Neuronal stem cell (in vitro differentiated cells): ENCODE measurements at regions not wholly inside any gene's neighbourhood (a gene's known extent, or its start where the extent isn't known, plus 50 kb on each side); places are given as distances from the start of the nearest gene placed in this dataset.

Experiments
- DNase-seq: peaks from one replicate; pipeline ENCODE4 v3.0.0-alpha.2; 2013; ENCODE audit warnings: low spot score
- H2AFZ ChIP-seq: one replicate; pipeline ENCODE4 v1.6.1; 2013; ENCODE audit warnings: mild to moderate bottlenecking, low read length, inconsistent platforms
- H2AK5ac ChIP-seq: 2 replicates; pipeline ENCODE4 v1.6.1; 2013; ENCODE audit warnings: low read depth, mild to moderate bottlenecking, inconsistent platforms, low read length, moderate library complexity, mixed read lengths
- H2BK120ac ChIP-seq: 2 replicates; pipeline ENCODE4 v1.6.1; 2013; ENCODE audit warnings: low read depth, mild to moderate bottlenecking, inconsistent platforms, low read length, moderate library complexity, mixed read lengths
- H2BK12ac ChIP-seq: one replicate; pipeline ENCODE4 v1.6.1; 2013; ENCODE audit warnings: low read length, inconsistent platforms
- H2BK15ac ChIP-seq: 2 replicates; pipeline ENCODE4 v1.6.1; 2013; ENCODE audit warnings: mild to moderate bottlenecking, low read length, inconsistent platforms, mixed read lengths
- H2BK5ac ChIP-seq: one replicate; pipeline ENCODE4 v1.6.1; 2013; ENCODE audit warnings: inconsistent platforms, mild to moderate bottlenecking, low read length, moderate library complexity
- H3K14ac ChIP-seq: one replicate; pipeline ENCODE4 v1.6.1; 2013; ENCODE audit warnings: low read length, inconsistent platforms
- H3K18ac ChIP-seq: 2 replicates; pipeline ENCODE4 v1.6.1; 2013; ENCODE audit warnings: low read length, inconsistent platforms
- H3K23ac ChIP-seq: 2 replicates; pipeline ENCODE4 v1.6.1; 2013; ENCODE audit warnings: low read depth, mild to moderate bottlenecking, mixed read lengths, low read length, inconsistent platforms; ENCODE audit not compliant: poor library complexity
- H3K27ac ChIP-seq: replicated peaks from 3 replicates; pipeline ENCODE4 v1.5.1; 2013; ENCODE audit warnings: low read length, inconsistent platforms
- H3K27me3 ChIP-seq, 3 experiments: 2 replicates each; pipeline ENCODE4 v1.6.1; 2013; ENCODE audit warnings: low read length in 3 of 3, mild to moderate bottlenecking in 2 of 3, inconsistent platforms in 1 of 3, low read depth in 1 of 3, mixed read lengths in 1 of 3, moderate library complexity in 1 of 3; ENCODE audit not compliant: control insufficient read depth in 3 of 3, insufficient read depth in 3 of 3
- H3K36me3 ChIP-seq, 2 donors: replicated peaks in 1 of 2; 2 replicates each; pipeline ENCODE4 v1.6.1; 2013; ENCODE audit warnings: low read length in 2 of 2; ENCODE audit not compliant: control insufficient read depth in 2 of 2, insufficient read depth in 2 of 2
- H3K4ac ChIP-seq: 2 replicates; pipeline ENCODE4 v1.6.1; 2013; ENCODE audit warnings: inconsistent platforms, mild to moderate bottlenecking, low read length, moderate library complexity
- H3K4me1 ChIP-seq, 2 donors: 1 replicate in 1 of 2; 2 replicates in 1 of 2; pipeline ENCODE4 v1.6.1; 2013; ENCODE audit warnings: low read length in 2 of 2, low read depth in 1 of 2; ENCODE audit not compliant: control insufficient read depth in 2 of 2, insufficient read depth in 1 of 2
- H3K4me2 ChIP-seq: one replicate; pipeline ENCODE4 v1.6.1; 2013; ENCODE audit warnings: mild to moderate bottlenecking, low read length, inconsistent platforms; ENCODE audit not compliant: insufficient read depth, poor library complexity, severe bottlenecking
- H3K4me3 ChIP-seq, 2 donors: 2 replicates each; pipeline ENCODE4 v1.5.1; 2013; ENCODE audit warnings: low read length in 2 of 2, mild to moderate bottlenecking in 2 of 2, inconsistent platforms in 1 of 2, moderate library complexity in 1 of 2
- H3K79me1 ChIP-seq: one replicate; pipeline ENCODE4 v1.6.1; 2013; ENCODE audit warnings: low read depth, mild to moderate bottlenecking, inconsistent platforms, low read length, moderate library complexity
- H3K9ac ChIP-seq: one replicate; pipeline ENCODE4 v1.6.1; 2013; ENCODE audit warnings: mild to moderate bottlenecking, low read depth, low read length, inconsistent platforms; ENCODE audit not compliant: poor library complexity
- H3K9me3 ChIP-seq, 2 donors: replicated peaks in 1 of 2; 2 replicates each; pipeline versions ENCODE3 to v1.6.1; 2013; ENCODE audit warnings: low read length in 2 of 2, mild to moderate bottlenecking in 2 of 2, inconsistent platforms in 1 of 2, low read depth in 1 of 2, mixed read lengths in 1 of 2, moderate library complexity in 1 of 2; ENCODE audit not compliant: control insufficient read depth in 2 of 2, insufficient read depth in 1 of 2
- H4K8ac ChIP-seq: one replicate; pipeline ENCODE4 v1.6.1; 2013; ENCODE audit warnings: low read depth, mild to moderate bottlenecking, inconsistent platforms, low read length, moderate library complexity
- H4K91ac ChIP-seq: one replicate; pipeline ENCODE4 v1.6.1; 2013; ENCODE audit warnings: low read length, low read depth, mild to moderate bottlenecking, inconsistent platforms; ENCODE audit not compliant: poor library complexity
- WGBS, 2 donors: extraction: QIAGEN DNeasy Blood & Tissue Kit; methylation state at CpG; one replicate each; pipeline ENCODE4 v1.1.7; 2013; ENCODE audit warnings: missing lambda C conversion rate in 2 of 2, mixed read lengths in 1 of 2; ENCODE audit not compliant: insufficient read length in 2 of 2, insufficient replicate concordance in 1 of 2; ENCODE audit errors: extremely low coverage in 2 of 2; 5-methylcytosine and 5-hydroxymethylcytosine counted together

DNA sequence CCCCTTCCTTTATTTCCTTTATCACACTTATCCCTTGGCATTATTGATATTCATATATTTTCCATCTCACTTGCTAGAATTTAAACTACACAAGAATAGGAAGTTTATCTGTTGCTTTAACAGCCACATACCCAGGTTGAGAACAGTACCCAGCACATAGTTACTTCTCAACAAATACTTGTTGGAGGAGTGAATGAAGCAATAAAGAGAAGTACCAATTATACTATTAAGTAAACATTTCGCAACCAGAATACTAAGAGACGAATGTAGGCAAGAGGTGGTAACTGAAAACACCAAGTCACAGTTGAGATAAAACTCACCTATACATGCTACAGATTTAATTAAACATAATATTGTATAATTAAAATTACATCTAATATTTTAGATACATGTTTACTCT, 110.9 kb downstream of the FSCB start:
- H3K18ac ChIP-seq: no peak overlapping the region
- no peak overlapping the region for H2AFZ ChIP-seq
- H3K4me3 ChIP-seq: no peak overlapping the region

DNA sequence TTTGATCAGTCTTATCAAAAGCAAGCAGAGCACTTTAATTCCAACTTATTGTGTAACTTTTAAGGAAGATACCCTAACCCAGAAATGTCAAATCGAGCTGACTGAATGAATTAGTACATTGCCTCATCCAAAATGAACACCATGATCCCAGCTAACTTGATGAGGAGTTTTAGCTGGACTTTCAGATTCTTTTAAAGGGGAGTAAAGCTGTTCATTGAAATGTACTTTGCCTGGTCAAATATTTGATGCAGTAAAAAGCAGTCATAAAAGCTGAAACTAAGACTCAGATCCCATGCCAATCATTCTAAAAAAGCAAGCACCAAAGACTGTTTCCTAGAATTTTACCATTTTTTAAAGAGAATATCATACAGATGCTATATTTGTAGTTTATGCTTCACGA, 114.1 kb downstream of the FSCB start:
- Histone ChIP-seq H3K27me3 (no peaks in the 10 kb centered on the region), H4K8ac (no peak overlapping the region), H2BK5ac (no peak overlapping the region), H3K9ac (no peak overlapping the region), H3K14ac (no peak overlapping the region), H2AFZ (no peak overlapping the region), H3K9me3 (no peaks in the 10 kb centered on the region), H3K4me1 (no peaks in the 10 kb centered on the region), H2AK5ac (no peak overlapping the region), H2BK12ac (no peak overlapping the region), H2BK120ac (no peak overlapping the region), H3K27ac (no peak overlapping the region), H3K4ac (no peak overlapping the region), H3K36me3 (no peaks in the 10 kb centered on the region), H3K4me2 (no peak overlapping the region), H4K91ac (no peak overlapping the region), H3K18ac (no peak overlapping the region), H3K79me1 (no peaks in the 10 kb centered on the region), H3K23ac (no peak overlapping the region), H3K4me3 (no peak overlapping the region), H2BK15ac (no peak overlapping the region)
- DNase-seq: no peak
- WGBS, 2 donors: no CpG with 5 or more reads among the region's 2 CpGs

More for the DNA sequence above, 110.9 kb downstream of the FSCB start:
- Histone ChIP-seq H3K9ac (no peak overlapping the region), H2BK12ac (no peak overlapping the region), H3K27me3 (no peaks in the 10 kb centered on the region), H3K14ac (no peak overlapping the region), H3K4me2 (no peak overlapping the region), H2BK15ac (no peak overlapping the region), H3K9me3 (no peaks in the 10 kb centered on the region), H3K36me3 (no peaks in the 10 kb centered on the region), H3K23ac (no peak overlapping the region), H2BK5ac (no peak overlapping the region), H3K4ac (no peak overlapping the region), H2AK5ac (no peak overlapping the region), H3K27ac (no peak overlapping the region), H4K8ac (no peak overlapping the region), H3K79me1 (no peaks in the 10 kb centered on the region), H3K4me1 (no peaks in the 10 kb centered on the region), H2BK120ac (no peak overlapping the region), H4K91ac (no peak overlapping the region)
- no CpG with 5 or more reads among the region's 2 CpGs for WGBS, 2 donors
- DNase-seq: no peak

DNA sequence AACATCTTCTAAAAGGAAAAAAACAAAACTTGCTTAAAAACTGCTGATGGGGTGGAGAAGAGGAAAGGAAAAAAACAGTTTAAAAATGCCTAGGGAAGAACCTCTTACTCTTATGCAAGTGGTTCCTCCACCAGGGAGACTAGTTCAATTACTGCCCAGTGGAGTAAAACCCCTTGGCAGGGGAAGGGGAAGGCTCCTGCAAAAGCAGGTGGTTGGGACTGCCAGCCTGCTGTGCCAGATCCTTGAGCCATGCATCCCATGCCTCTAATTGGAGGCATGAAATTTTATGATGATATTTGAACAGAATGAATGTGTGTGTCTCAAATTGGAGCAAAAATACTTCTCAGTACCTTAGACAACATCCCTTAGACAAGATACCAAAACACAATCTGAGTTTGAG, 118.8 kb downstream of the FSCB start:
- no peak overlapping the region for H3K18ac ChIP-seq
- DNase-seq: no peak
- H3K79me1 ChIP-seq: no peaks in the 10 kb centered on the region
- H3K9me3 ChIP-seq: no peaks in the 10 kb centered on the region
- no peak overlapping the region for H3K4ac ChIP-seq
- H2BK120ac ChIP-seq: no peak overlapping the region
- H3K4me3 ChIP-seq: no peak overlapping the region
- no peak overlapping the region for H2BK15ac ChIP-seq
- H4K91ac ChIP-seq: no peak overlapping the region
- no peak overlapping the region for H3K4me2 ChIP-seq
- H3K9ac ChIP-seq: no peak overlapping the region
- no peak overlapping the region for H3K14ac ChIP-seq
- H2AK5ac ChIP-seq: no peak overlapping the region
- H3K27me3 ChIP-seq: no peaks in the 10 kb centered on the region
- no peaks in the 10 kb centered on the region for H3K36me3 ChIP-seq
- no peak overlapping the region for H2BK12ac ChIP-seq
- H4K8ac ChIP-seq: no peak overlapping the region
- no peaks in the 10 kb centered on the region for H3K4me1 ChIP-seq
- no peak overlapping the region for H3K23ac ChIP-seq
- no peak overlapping the region for H2BK5ac ChIP-seq
- no peak overlapping the region for H3K27ac ChIP-seq
- no peak overlapping the region for H2AFZ ChIP-seq

DNA sequence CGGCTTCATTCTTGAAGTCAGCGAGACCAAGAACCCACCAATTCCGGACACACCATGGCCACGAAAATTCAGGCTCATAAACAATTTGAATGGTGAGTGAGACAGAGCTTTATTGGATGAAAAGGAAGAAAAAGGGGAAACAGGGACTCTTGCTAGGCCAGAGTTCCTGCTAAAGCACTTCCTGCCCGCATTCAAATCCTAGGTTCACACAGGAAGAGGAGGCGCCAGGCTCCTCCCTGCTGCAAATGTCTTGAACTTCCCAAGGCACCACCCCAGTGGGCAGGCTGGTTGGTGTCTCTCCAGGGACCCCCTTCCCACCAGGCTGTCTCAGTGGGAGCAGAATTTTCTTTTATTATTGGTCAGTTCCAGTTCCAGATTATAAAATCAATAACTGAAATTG, 121.2 kb downstream of the FSCB start:
- Histone ChIP-seq H3K14ac (peak overlapping the region; percentile 17), H2BK12ac (no peak overlapping the region), H3K23ac (no peak overlapping the region), H3K4me2 (no peak overlapping the region), H3K4me3 (no peak overlapping the region), H2AFZ (peak overlapping the region; percentile 72), H2BK15ac (no peak overlapping the region), H3K27ac (no peak overlapping the region), H3K4ac (no peak overlapping the region), H4K8ac (no peak overlapping the region), H2BK5ac (no peak overlapping the region), H2BK120ac (no peak overlapping the region), H2AK5ac (no peak overlapping the region), H3K9ac (no peak overlapping the region), H4K91ac (no peak overlapping the region), H3K9me3 (no peaks in the 10 kb centered on the region), H3K27me3 (no peaks in the 10 kb centered on the region), H3K36me3 (no peaks in the 10 kb centered on the region), H3K18ac (no peak overlapping the region), H3K79me1 (no peaks in the 10 kb centered on the region), H3K4me1 (no peaks in the 10 kb centered on the region)
- WGBS, 2 donors: no CpG with 5 or more reads among the region's 6 CpGs
- no peak for DNase-seq
